Tibial artery (tissue), 4 donors: ENCODE measurements at regions not wholly inside any gene's neighbourhood (a gene's known extent, or its start where the extent isn't known, plus 50 kb on each side); places are given as distances from the start of the nearest gene placed in this dataset.

Experiments used
- DNase-seq, 2 donors: peaks; one replicate each; pipeline ENCODE4 v3.0.0-alpha.2; 2019
- H3K27ac ChIP-seq, 2 donors: fragments of 200-600 bp; sonication (generic) in 1 of 2; 1 replicate in 1 of 2; 2 replicates in 1 of 2; pipeline ENCODE4 v1.5.1; 2018 to 2019; ENCODE audit warnings: mild to moderate bottlenecking in 1 of 2
- H3K27me3 ChIP-seq, 2 donors: fragments of 200-600 bp; sonication (generic) in 1 of 2; one replicate each; pipeline versions ENCODE4 v1.5.1 to v1.6.0; 2016 to 2019
- H3K36me3 ChIP-seq, 3 donors: fragments of 200-600 bp; sonication (generic) in 2 of 3; one replicate each; pipeline ENCODE4 v1.5.1; 2016 to 2019; ENCODE audit warnings: mild to moderate bottlenecking in 2 of 3
- H3K4me1 ChIP-seq, 4 donors: fragments of 200-600 bp; sonication (generic) in 2 of 4; 1 replicate in 3 of 4; 2 replicates in 1 of 4; pipeline ENCODE4 v1.5.1; 2016 to 2019
- H3K4me3 ChIP-seq, 2 donors: fragments of 200-600 bp; sonication (generic) in 1 of 2; 1 replicate in 1 of 2; 2 replicates in 1 of 2; pipeline ENCODE4 v1.5.1; 2018 to 2019; ENCODE audit warnings: mild to moderate bottlenecking in 2 of 2
- H3K9me3 ChIP-seq, 3 donors: fragments of 200-600 bp; sonication (generic) in 1 of 3; one replicate each; pipeline ENCODE4 v1.5.1; 2016 to 2019
- CTCF ChIP-seq, 2 experiments: fragments of 200-600 bp in 1 of 2; fragments of 450-650 bp in 1 of 2; IDR thresholded peaks; one replicate each; pipeline ENCODE4 v1.5.1; 2017 to 2019; ENCODE audit warnings: antibody characterized with exemption in 2 of 2, mild to moderate bottlenecking in 1 of 2, moderate library complexity in 1 of 2
- intact Hi-C: fragments of 100-400 bp; cut with DNase I; formaldehyde crosslinking; loops from one replicate; pipeline ENCODE4 v1.15.0; 2023; ENCODE audit warnings: low total_unique reads

- Histone ChIP-seq H3K4me1 (no peaks in the 10 kb centered on the region), H3K27me3 (no peaks in the 10 kb centered on the region), H3K27ac (no peak overlapping the region), H3K36me3 (no peaks in the 10 kb centered on the region), H3K9me3 (no peaks in the 10 kb centered on the region), H3K4me3 (no peak overlapping the region)
- TF ChIP-seq CTCF (IDR thresholded peaks at IDR 0.05): no peak
- DNase-seq: no peak
- intact Hi-C loops: no loop called here
Observed at GRCh38 chr21:26739189-26739588, 106.0 kb downstream of the ADAMTS1 start.

- H3K4me3 ChIP-seq: no peak overlapping the region
- no peaks in the 10 kb centered on the region for H3K9me3 ChIP-seq
- DNase-seq: no peak
- TF ChIP-seq CTCF (IDR thresholded peaks at IDR 0.05): no peak
- intact Hi-C loops: no loop called here
- no peaks in the 10 kb centered on the region for H3K36me3 ChIP-seq
- peaks cover 0 to under 1% of the 10 kb centered on the region in 2 donors for H3K27me3 ChIP-seq
- H3K27ac ChIP-seq: no peak overlapping the region
- H3K4me1 ChIP-seq: no peaks in the 10 kb centered on the region
Observed at GRCh38 chr21:26736449-26736848, 108.8 kb downstream of the ADAMTS1 start.

DNA sequence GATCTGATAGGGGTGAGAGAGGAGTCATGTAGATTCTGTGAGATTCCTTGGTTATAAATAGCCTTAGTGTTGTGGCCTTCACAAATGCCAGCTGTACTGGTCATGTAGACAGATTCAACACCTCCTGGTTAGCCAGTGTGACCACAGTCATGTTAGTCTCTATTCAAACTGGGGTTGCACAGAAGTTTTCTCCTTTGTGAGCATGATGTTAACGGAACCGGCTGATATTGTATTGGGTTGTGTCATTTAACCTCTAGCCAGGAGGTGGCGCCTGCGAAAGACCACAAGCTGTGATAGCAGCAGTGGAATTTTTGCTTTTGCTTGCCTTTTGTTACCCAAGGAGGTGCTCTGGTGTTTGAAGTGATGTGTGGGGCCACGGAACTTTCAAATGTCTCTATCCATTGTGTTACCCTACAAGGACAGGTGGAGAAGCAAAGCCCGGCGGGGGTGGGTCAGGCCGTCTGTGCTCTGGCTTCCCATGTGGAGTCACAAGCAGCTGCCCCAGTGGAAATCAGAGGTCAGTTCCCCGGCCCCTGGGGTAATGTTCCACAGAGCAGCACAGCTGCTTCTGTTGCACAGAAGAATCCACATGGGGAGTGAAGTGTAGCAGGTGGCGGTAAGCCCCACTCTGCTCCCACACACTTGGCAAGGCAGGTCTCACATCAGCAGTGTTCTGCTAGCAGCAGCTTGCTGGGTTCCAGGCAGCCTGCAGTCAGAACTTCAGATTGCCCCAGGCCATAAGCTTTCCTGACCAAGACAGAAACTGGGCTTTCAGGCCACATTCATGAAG, 112.6 kb downstream of the ADAMTS1 start:
- intact Hi-C loops: no loop called here
- H3K27ac ChIP-seq: no peak overlapping the region
- peak in 1 of 2 donors; percentile 43 for DNase-seq
- peak in 1 of 2 experiments; percentile 48 for TF ChIP-seq CTCF (IDR thresholded peaks at IDR 0.05)
- H3K4me3 ChIP-seq: no peak overlapping the region
- H3K36me3 ChIP-seq: no peaks in the 10 kb centered on the region
- no peaks in the 10 kb centered on the region for H3K9me3 ChIP-seq
- peaks cover 0 to 3% of the 10 kb centered on the region in 2 donors for H3K27me3 ChIP-seq
- no peaks in the 10 kb centered on the region for H3K4me1 ChIP-seq

DNA sequence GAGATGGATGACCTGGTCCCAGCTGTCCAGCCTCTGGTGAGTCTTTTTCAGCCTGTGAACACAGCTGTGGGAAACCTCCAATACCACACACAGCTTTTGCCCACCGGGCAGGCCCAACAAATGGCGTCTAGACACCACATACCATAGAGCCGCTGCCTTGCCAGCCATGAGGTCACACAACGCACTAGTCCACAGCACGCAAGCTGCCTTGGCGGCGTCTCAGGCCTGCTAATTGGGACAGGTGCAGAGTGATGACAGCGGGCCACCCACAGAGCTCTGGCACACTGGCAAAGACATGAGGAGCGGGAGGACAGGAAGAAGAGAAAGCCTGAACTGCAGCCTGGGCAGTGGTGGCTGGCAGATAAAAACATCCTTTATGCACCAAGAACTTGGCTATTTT, 125.5 kb downstream of the ADAMTS1 start:
- DNase-seq: no peak
- Histone ChIP-seq H3K27me3 (no peaks in the 10 kb centered on the region), H3K36me3 (no peaks in the 10 kb centered on the region), H3K4me3 (no peak overlapping the region), H3K9me3 (no peaks in the 10 kb centered on the region), H3K27ac (no peak overlapping the region), H3K4me1 (no peaks in the 10 kb centered on the region)
- intact Hi-C loops: no loop called here
- TF ChIP-seq CTCF (IDR thresholded peaks at IDR 0.05): no peak

DNA sequence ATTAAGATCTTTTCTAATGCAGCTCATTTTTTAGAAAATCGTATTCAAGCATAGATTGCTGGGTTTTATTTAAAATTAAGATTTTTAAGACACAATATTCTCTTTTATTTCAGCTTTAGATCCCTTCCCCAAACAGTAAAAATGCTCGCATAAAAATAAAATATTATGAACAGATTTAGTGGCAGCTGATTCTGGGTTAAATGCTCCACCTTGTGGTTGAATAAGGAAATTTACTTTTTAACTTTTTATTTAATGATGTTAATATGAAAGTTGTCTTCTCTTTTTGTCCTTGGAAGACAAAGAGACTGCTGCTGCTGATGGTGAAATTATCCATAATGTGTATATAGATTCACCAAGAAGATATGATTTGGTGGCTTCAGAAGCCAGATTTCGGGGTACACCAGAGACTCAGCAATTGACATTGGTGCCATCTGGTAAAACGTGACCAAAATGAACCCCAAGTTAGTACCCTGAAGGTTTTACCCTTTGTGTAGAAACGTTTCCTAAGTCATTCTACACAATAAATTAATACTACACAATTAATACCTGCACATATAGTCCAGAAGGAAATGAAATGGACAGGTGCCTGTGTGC, 128.0 kb downstream of the ADAMTS1 start:
- no peaks in the 10 kb centered on the region for H3K9me3 ChIP-seq
- TF ChIP-seq CTCF (IDR thresholded peaks at IDR 0.05): peak; percentile 43 to 55
- H3K27me3 ChIP-seq: peaks cover 0 to 4% of the 10 kb centered on the region in 2 donors
- no peak for DNase-seq
- H3K27ac ChIP-seq: no peak overlapping the region
- no peak overlapping the region for H3K4me3 ChIP-seq
- H3K36me3 ChIP-seq: no peaks in the 10 kb centered on the region
- intact Hi-C loops: no loop called here
- H3K4me1 ChIP-seq: no peaks in the 10 kb centered on the region
